GM21367 (cell line): ENCODE measurements at regions not wholly inside any gene's neighbourhood (a gene's known extent, or its start where the extent isn't known, plus 50 kb on each side); places are given as distances from the start of the nearest gene placed in this dataset.

Experiments used
- ATAC-seq: cut with Tn5 transposase; IDR thresholded peaks from one replicate; pipeline ENCODE4 v1.9.1; 2021; ENCODE audit not compliant: unreplicated experiment

GRCh38 chr7:39883812-39884390 is 66.2 kb upstream of the CDK13 start:
- ATAC-seq = no peak

DNA sequence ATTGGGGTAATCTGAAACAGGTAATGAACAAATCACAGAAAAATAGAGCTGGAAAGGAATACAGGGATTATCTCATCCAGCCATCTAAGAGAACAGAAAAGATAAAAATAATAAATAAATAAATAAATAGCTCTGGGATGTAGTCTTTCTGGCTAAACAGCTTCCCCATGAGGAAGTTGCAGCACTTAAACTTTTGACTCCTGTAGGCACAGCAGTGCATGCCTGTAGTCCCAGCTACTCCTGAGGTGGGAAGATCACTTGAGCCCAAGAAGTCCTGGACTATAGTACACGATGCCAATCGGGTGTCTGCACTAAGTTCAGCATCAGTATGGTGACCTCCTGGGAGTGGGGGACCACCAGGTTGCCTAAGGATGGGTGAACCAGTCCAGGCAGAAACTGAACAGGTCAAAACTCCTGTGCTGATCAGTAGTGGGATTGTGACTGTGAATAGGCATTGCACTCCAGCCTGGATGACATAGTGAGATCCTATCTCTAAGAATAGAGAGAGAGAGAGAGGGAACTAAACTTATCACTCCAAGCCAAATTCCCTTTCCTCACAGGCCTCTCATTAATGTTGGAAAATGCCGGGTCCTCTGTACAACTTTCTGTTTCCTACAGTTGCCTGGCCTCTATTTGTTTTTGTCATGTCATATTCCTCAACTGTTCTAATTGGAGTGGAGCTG is 61.7 kb upstream of the CDK13 start:
- ATAC-seq = no peak

DNA sequence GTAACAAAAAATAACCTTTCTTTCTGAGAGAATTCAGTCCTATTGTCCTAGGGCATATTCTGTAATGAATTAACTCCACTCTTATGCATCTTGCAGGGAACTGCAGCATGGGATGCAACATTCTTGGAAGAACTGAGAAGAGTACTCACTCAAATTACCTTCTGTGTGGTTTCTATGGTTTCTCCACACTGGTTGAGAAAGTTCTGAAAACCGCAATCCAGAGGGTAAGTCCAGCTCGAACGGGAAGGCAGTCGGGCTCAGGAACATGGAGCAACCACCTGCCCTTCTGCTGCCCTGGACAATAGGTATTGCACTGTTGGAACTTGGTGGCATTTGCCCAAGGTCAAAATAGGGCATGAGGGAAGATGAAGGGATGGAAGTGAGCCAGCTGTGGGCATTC is 59.6 kb upstream of the CDK13 start:
- ATAC-seq = no peak

DNA sequence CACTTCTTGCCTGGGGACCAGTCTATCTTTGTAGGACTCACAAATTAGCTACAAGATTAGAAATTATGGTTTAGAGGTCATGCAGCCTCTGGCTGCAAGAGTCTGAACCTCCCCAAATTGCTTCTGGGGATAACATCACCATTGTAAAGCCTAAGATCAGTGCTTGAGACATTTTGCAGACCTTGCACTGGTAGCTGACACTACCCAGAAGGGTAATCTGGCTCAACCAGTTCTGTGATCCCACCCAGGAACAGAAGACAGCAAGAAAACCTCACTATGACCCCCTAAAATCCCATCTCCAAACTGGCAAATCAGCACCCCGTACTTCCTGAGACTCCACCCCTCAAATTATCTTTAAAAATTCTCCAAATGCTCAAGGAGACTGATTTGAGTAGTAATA is 58.2 kb upstream of the CDK13 start:
- ATAC-seq = no peak

DNA sequence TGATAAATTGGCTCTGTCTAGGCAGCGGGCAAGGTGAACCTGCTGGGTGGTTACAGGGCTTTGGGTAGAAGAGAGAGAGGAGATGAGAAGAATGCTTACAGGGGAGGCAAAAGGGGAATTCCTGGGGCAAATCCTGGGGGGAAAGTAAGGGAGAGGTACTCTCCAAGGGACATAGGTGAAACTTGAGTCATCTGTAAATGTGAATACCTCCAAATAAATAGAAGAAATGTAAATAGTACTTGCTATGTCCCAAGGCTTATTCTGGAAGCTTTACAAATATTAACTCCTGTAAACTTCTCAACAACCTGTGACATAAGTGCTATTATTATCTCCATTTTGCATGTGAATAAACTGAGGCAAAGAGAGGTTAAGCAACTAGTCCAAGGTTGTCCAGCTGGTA is 57.7 kb upstream of the CDK13 start:
- ATAC-seq = no peak

DNA sequence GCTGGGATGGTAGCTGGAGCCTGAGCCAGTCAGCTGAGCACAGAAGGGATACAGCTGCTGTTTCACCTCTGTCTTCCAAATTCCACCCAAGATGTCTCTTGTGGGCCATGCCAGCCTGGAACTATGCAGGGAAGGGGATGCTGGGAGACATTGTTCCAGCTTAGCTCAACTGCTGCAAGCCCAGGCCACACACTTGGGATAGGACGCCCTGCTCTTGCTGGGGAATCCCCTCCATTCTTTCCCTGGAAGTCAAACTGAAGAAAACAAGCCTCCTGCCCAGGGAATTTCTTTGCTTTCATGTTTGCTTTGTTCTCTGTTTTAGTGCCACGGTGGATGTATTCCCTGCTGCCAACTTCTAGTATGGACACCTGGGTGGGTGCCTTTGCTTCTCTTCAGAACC is 55.2 kb upstream of the CDK13 start:
- no peak for ATAC-seq

- no peak for ATAC-seq
Measured at GRCh38 chr7:39896840-39897239, 53.2 kb upstream of the CDK13 start.

DNA sequence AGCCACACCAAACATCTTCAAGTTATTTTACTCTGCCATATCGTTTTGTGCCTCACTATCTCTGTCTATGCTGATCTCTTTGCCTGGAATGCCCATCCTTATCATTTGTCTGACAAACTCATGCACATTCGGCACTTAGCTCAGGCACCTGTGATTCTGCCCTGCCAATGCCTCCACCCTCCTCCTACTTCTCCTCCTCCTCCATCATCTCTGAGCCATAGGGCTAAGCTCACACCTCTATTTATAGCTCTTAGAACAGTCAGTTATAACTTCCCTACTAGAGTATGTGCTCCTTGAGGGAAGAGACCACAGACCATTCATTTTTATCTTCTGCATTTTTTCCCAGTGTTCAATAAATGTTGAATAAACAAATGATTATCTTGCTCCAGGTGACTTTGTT is 51.2 kb upstream of the CDK13 start:
- ATAC-seq = no peak
